RWPE2 (cell line): ENCODE measurements at regions not wholly inside any gene's neighbourhood (a gene's known extent, or its start where the extent isn't known, plus 50 kb on each side); places are given as distances from the start of the nearest gene placed in this dataset.
"Not testable (repeated sequence)": the region's sequence is repeated elsewhere in the genome, so short reads cannot be mapped to it uniquely, and the experiment has no call there.

Experiments used
- ATAC-seq: fragments of 200-7000 bp; cut with Tn5 transposase; 3 replicates; pipeline ENCODE4 v1.9.1; 2021; ENCODE audit warnings: low read depth
- DNase-seq: peaks from one replicate; pipeline ENCODE4 v3.0.0-alpha.2; 2020; ENCODE audit warnings: low spot score
- H3K27ac ChIP-seq: fragments of 450-650 bp; 2 replicates; pipeline ENCODE4 v1.5.1; 2017; ENCODE audit warnings: mild to moderate bottlenecking; ENCODE audit not compliant: poor library complexity, severe bottlenecking
- H3K27me3 ChIP-seq: fragments of 250-450 bp; sonication (Bioruptor Pico); 2 replicates; pipeline ENCODE4 v1.5.1; 2021; ENCODE audit warnings: mild to moderate bottlenecking, moderate library complexity; ENCODE audit not compliant: insufficient read depth, poor library complexity, severe bottlenecking
- H3K36me3 ChIP-seq: fragments of 250-450 bp; sonication (Bioruptor Pico); 2 replicates; pipeline ENCODE4 v1.5.1; 2020; ENCODE audit warnings: low read depth, mild to moderate bottlenecking, moderate library complexity
- H3K4me1 ChIP-seq: fragments of 250-450 bp; sonication (Bioruptor Pico); 2 replicates; pipeline ENCODE4 v1.5.1; 2021; ENCODE audit warnings: mild to moderate bottlenecking, moderate library complexity; ENCODE audit not compliant: insufficient read depth, poor library complexity, severe bottlenecking
- H3K4me3 ChIP-seq: fragments of 250-450 bp; sonication (Bioruptor Pico); 2 replicates; pipeline ENCODE4 v1.5.1; 2021; ENCODE audit warnings: mild to moderate bottlenecking, moderate library complexity; ENCODE audit not compliant: severe bottlenecking
- H3K9me3 ChIP-seq: fragments of 250-450 bp; sonication (Bioruptor Pico); 2 replicates; pipeline ENCODE4 v1.5.1; 2021; ENCODE audit warnings: mild to moderate bottlenecking, moderate library complexity; ENCODE audit not compliant: severe bottlenecking
- TF ChIP-seq, protein P1 (sequence below): fragments of 450-650 bp; IDR thresholded peaks from one replicate; pipeline ENCODE4 v1.5.1; 2017; ENCODE audit warnings: mild to moderate bottlenecking, moderate library complexity; ENCODE audit not compliant: poor library complexity, severe bottlenecking

DNA sequence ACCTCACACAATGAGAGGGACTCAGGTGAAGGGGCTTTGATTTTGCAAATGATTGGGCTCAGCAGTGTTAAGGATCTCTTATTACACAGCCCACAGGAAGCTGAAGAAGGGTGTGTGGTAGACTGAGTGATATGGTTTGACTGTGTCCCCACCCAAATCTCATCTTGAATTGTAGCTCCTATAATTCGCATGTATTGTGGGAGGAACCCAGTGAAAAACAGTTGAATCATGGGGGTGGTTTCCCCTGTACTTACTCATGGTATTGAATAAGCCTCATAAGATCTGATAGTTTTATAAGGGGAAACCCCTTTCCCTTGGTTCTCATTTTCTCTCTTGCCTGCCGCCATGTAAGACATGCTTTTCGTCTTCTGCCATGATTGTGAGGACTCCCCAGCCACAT lies 132.5 kb upstream of the FBXL7 start:
- Histone ChIP-seq H3K4me1 (peaks cover 6% of the 10 kb centered on the region), H3K27me3 (no peaks in the 10 kb centered on the region), H3K36me3 (no peaks in the 10 kb centered on the region), H3K9me3 (no peaks in the 10 kb centered on the region), H3K4me3 (no peak overlapping the region), H3K27ac (no peak overlapping the region)
- DNase-seq (no peak), ATAC-seq (no peak)
- TF ChIP-seq, protein P1, sequence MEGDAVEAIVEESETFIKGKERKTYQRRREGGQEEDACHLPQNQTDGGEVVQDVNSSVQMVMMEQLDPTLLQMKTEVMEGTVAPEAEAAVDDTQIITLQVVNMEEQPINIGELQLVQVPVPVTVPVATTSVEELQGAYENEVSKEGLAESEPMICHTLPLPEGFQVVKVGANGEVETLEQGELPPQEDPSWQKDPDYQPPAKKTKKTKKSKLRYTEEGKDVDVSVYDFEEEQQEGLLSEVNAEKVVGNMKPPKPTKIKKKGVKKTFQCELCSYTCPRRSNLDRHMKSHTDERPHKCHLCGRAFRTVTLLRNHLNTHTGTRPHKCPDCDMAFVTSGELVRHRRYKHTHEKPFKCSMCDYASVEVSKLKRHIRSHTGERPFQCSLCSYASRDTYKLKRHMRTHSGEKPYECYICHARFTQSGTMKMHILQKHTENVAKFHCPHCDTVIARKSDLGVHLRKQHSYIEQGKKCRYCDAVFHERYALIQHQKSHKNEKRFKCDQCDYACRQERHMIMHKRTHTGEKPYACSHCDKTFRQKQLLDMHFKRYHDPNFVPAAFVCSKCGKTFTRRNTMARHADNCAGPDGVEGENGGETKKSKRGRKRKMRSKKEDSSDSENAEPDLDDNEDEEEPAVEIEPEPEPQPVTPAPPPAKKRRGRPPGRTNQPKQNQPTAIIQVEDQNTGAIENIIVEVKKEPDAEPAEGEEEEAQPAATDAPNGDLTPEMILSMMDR: no peak

DNA sequence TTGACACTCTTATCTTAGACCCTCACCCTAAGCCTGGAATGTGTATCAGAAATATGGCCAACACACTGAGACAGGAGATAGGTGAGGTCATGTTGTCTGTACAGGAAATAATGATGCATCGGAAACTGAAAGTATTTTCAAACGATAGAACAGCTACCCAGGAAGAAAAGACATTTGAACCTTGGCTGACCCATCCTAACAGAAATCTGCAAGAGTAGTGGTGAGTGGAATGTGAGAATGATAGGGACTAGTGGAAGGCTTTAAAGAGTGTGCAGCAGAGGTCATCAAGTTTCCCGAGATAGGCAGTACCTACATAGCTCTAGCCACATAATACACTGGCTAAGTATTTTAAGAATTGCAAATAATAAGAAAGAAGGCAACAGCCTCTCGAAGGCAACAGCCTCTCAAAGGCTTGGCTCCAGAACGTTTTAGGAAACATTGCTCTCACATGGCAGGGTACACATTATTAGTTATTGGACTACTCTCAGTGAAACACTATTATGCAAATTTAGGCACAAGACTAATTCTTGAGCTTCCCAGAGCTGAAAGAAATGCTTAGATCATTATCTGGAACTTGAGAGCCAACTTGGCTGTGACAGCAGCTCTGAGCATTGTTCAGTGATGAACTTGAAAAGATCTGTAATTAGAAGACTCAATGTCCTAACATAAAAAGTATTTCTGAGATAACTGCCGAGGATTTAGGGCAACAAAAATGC lies 133.1 kb upstream of the FBXL7 start:
- ATAC-seq (no peak), DNase-seq (no peak)
- peaks cover 6% of the 10 kb centered on the region for H3K4me1 ChIP-seq
- no peak overlapping the region for H3K27ac ChIP-seq
- H3K36me3 ChIP-seq: no peaks in the 10 kb centered on the region
- H3K9me3 ChIP-seq: no peaks in the 10 kb centered on the region
- H3K4me3 ChIP-seq: no peak overlapping the region
- no peaks in the 10 kb centered on the region for H3K27me3 ChIP-seq
- TF ChIP-seq, protein P1: no peak

DNA sequence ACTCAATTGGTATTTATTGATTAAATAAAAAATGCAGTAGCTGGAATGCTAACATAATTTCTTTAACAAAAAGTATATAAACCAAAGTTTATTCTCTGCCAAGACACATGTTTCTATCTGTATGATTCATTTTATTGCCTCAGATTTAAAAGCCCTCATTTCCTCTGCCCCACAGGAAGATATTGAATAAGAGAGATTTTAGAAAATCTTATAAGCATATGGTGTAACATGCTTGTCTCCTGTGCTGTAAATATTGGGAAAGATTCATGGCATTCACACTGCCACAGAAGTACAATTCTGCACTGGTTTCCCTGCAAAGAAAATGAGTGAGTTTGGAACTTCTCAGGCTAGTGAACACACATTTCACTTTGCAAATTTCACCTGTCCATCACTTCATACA lies 134.9 kb upstream of the FBXL7 start:
- TF ChIP-seq, protein P1: no peak
- Histone ChIP-seq H3K27me3 (no peaks in the 10 kb centered on the region), H3K4me1 (peaks cover 6% of the 10 kb centered on the region), H3K27ac (no peak overlapping the region), H3K9me3 (no peaks in the 10 kb centered on the region), H3K4me3 (no peak overlapping the region), H3K36me3 (no peaks in the 10 kb centered on the region)
- DNase-seq (no peak), ATAC-seq (peak; percentile 33; the same call in 1 of the 3 replicates)

DNA sequence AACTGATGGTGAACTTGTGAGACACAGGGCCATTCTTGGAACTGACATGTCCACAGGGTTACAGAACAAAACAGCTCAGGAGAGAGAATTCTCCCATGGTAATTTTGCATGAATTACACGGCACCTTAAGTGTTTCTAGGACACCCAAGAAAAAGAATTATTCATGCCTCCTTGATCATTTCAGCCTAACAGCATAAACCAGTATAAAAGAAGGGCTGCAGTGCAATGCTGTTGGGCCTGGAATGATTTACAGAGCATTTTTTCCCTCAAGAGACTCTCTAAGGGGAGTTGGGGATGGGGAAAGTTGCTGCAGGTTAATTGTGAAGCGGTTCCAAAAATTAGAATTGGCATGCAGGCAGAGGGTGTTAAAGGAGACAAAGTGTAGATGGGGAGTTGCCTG lies 136.4 kb upstream of the FBXL7 start:
- ATAC-seq: no peak
- no peak overlapping the region for H3K4me3 ChIP-seq
- TF ChIP-seq, protein P1: no peak
- DNase-seq: no peak
- no peak overlapping the region for H3K27ac ChIP-seq
- peaks cover 6% of the 10 kb centered on the region for H3K4me1 ChIP-seq
- no peaks in the 10 kb centered on the region for H3K36me3 ChIP-seq
- no peaks in the 10 kb centered on the region for H3K27me3 ChIP-seq
- H3K9me3 ChIP-seq: no peaks in the 10 kb centered on the region

DNA sequence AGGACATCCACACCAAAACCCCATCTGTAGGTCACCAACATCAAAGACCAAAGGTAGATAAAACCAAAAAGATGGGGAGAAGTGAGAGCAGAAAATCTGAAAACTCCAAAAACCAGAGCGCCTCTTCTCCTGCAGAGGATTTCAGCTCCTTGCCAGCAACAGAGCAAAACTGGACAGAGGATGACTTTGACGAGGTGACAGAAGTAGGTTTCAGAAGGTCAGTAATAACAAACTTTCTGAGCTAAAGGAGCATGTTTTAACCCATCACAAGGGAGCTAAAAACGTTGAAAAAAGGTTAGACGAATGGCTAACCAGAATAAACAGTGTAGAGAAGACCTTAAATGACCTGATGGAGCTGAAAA lies 142.9 kb upstream of the FBXL7 start:
- H3K27me3 ChIP-seq: not testable (repeated sequence)

DNA sequence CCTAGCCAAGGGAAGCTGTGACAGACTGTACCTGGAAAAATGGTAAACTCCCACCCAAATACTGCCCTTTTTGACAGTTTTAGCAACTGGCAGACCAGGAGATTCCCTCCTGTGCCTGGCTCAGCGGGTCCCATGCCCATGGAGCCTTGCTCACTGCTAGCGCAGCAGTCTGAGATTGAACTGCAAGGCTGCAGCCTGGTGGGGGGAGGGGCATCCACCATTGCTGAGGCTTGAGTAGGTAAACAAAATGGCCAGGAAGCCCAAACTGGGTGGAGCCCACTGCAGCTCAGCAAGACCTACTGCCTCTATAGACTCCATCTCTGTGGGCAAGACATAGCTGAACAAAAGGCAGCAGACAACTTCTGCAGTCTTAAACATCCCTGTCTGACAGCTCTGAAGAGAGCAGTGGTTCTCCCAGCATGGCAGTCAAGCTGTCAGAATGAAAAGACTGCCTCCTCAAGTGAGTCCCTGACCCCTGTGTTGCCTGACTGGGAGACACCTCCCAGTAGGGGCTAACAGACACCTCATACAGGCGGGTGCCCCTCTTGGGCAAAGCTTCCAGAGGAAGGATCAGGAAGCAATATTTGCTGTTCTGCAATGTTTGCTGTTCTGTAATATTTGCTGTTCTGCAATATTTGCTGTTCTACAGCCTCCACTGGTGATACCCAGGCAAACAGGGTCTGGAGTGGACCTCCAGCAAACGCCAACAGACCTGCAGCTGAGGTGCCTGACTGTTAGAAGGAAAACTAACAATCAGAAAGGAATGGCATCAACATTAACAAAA lies 143.5 kb upstream of the FBXL7 start:
- not testable (repeated sequence) for H3K4me3 ChIP-seq, ATAC-seq, H3K4me1 ChIP-seq, H3K9me3 ChIP-seq, H3K27ac ChIP-seq, DNase-seq, H3K27me3 ChIP-seq, H3K36me3 ChIP-seq

More for the DNA sequence above, 142.9 kb upstream of the FBXL7 start:
- H3K4me1 ChIP-seq, H3K27ac ChIP-seq, DNase-seq, H3K4me3 ChIP-seq, ATAC-seq, H3K9me3 ChIP-seq, H3K36me3 ChIP-seq: not testable (repeated sequence)
